K562 (cell line): ENCODE measurements at regions not wholly inside any gene's neighbourhood (a gene's known extent, or its start where the extent isn't known, plus 50 kb on each side); places are given as distances from the start of the nearest gene placed in this dataset.
A peak's percentile ranks its signal among the peaks of the same experiment; 100 is the strongest.

Experiments
- BMI1 ChIP-seq: fragments of 150-350 bp; IDR thresholded peaks from 2 replicates; pipeline ENCODE4 v1.6.1; 2014; ENCODE audit warnings: low read length
- CREB5 ChIP-seq: fragments of 250-450 bp; sonication (Bioruptor Pico); IDR thresholded peaks from 2 replicates; pipeline ENCODE4 v1.5.0; 2020; ENCODE audit warnings: mild to moderate bottlenecking
- CXXC5 ChIP-seq: fragments of 250-450 bp; sonication (Bioruptor Pico); IDR thresholded peaks from 2 replicates; pipeline ENCODE4 v1.8.0; 2022; ENCODE audit warnings: inconsistent platforms, mild to moderate bottlenecking, moderate library complexity
- DDX20 ChIP-seq: fragments of 450-650 bp; IDR thresholded peaks from 2 replicates; pipeline ENCODE4 v1.6.1; 2016; ENCODE audit warnings: missing genetic modification characterization, low read depth, mild to moderate bottlenecking, missing compliant biosample characterization, moderate library complexity
- ETV6 ChIP-seq, 3 experiments: fragments of 150-350 bp in 1 of 3; sonication (generic) in 1 of 3; formaldehyde crosslinking in 1 of 3; IDR thresholded peaks; 2 replicates each; pipeline versions ENCODE4 v1.6.1 to v1.8.0; 2014 to 2022; ENCODE audit warnings: borderline replicate concordance in 2 of 3, low read depth in 2 of 3, antibody characterized with exemption in 1 of 3, low read length in 1 of 3, mild to moderate bottlenecking in 1 of 3, missing genetic modification reagents in 1 of 3
- HBP1 ChIP-seq: fragments of 450-650 bp; formaldehyde crosslinking; IDR thresholded peaks from 2 replicates; pipeline ENCODE4 v1.4.0; 2022; ENCODE audit warnings: missing genetic modification characterization
- MCM7 ChIP-seq, 2 experiments: fragments of 450-650 bp; IDR thresholded peaks; 2 replicates each; pipeline ENCODE4 v1.6.1; 2016 to 2018
- MXI1 ChIP-seq: IDR thresholded peaks from 2 replicates; pipeline ENCODE4 v1.6.1; 2011; ENCODE audit warnings: low read depth, mild to moderate bottlenecking, improper control_type of control experiment, low read length
- NFE2 ChIP-seq: IDR thresholded peaks from 2 replicates; pipeline ENCODE4 v1.6.1; 2014; ENCODE audit warnings: antibody characterized with exemption, low read depth
- PTRF ChIP-seq: fragments of 450-650 bp; IDR thresholded peaks from 2 replicates; pipeline ENCODE4 v1.6.1; 2016; ENCODE audit warnings: mild to moderate bottlenecking, missing genetic modification characterization, missing compliant biosample characterization
- SMAD3 ChIP-seq: fragments of 450-650 bp; formaldehyde crosslinking; conservative IDR thresholded peaks from 2 replicates; pipeline ENCODE4 v1.4.0; 2020; ENCODE audit warnings: mild to moderate bottlenecking
- TCFL5 ChIP-seq: fragments of 250-450 bp; sonication (Bioruptor Pico); conservative IDR thresholded peaks from 2 replicates; pipeline ENCODE4 v1.6.1; 2021; ENCODE audit warnings: mild to moderate bottlenecking, moderate library complexity, matching md5 sums
- ZKSCAN8 ChIP-seq: fragments of 200-800 bp; sonication (Bioruptor generic); IDR thresholded peaks from 2 replicates; pipeline ENCODE4 v1.6.1; 2016; ENCODE audit warnings: missing genetic modification characterization, missing compliant biosample characterization
- ZNF175 ChIP-seq: fragments of 200-800 bp; sonication (Bioruptor generic); IDR thresholded peaks from 2 replicates; pipeline ENCODE4 v1.6.1; 2016; ENCODE audit warnings: low read depth, mild to moderate bottlenecking, missing genetic modification characterization, missing compliant biosample characterization
- ZNF23 ChIP-seq: fragments of 250-450 bp; sonication (Bioruptor Pico); IDR thresholded peaks from 2 replicates; pipeline ENCODE4 v1.4.0; 2020; ENCODE audit warnings: mild to moderate bottlenecking
- ZNF41 ChIP-seq: fragments of 250-450 bp; sonication (Bioruptor Pico); conservative IDR thresholded peaks from 2 replicates; pipeline ENCODE4 v1.4.0; 2020; ENCODE audit warnings: mild to moderate bottlenecking
- ZNF445 ChIP-seq: fragments of 250-450 bp; sonication (Bioruptor Pico); IDR thresholded peaks from 2 replicates; pipeline ENCODE4 v1.4.0; 2020; ENCODE audit warnings: low read depth, mild to moderate bottlenecking, moderate library complexity
- ZNF584 ChIP-seq: fragments of 200-800 bp; sonication (Bioruptor generic); IDR thresholded peaks from 2 replicates; pipeline ENCODE4 v1.6.1; 2016; ENCODE audit warnings: low read depth, mild to moderate bottlenecking, missing genetic modification characterization, missing compliant biosample characterization
- ZNF586 ChIP-seq: fragments of 450-650 bp; formaldehyde crosslinking; conservative IDR thresholded peaks from 2 replicates; pipeline ENCODE4 v1.4.0; 2020; ENCODE audit warnings: mild to moderate bottlenecking, moderate library complexity
- ZNF644 ChIP-seq: fragments of 200-800 bp; sonication (Bioruptor generic); IDR thresholded peaks from 2 replicates; pipeline ENCODE4 v1.6.1; 2016; ENCODE audit warnings: low read depth, missing genetic modification characterization, missing compliant biosample characterization
- ZNF695 ChIP-seq: fragments of 450-650 bp; formaldehyde crosslinking; IDR thresholded peaks from 2 replicates; pipeline ENCODE4 v1.4.0; 2020; ENCODE audit warnings: mild to moderate bottlenecking, moderate library complexity
- ZNF76 ChIP-seq: fragments of 250-450 bp; sonication (Bioruptor Pico); IDR thresholded peaks from 2 replicates; pipeline ENCODE4 v1.4.0; 2020; ENCODE audit warnings: mild to moderate bottlenecking, moderate library complexity, borderline replicate concordance
- TF ChIP-seq, protein P1 (sequence below): fragments of 450-650 bp; formaldehyde crosslinking; IDR thresholded peaks from 2 replicates; pipeline ENCODE4 v1.4.0; 2022; ENCODE audit warnings: mild to moderate bottlenecking, moderate library complexity
- TF ChIP-seq, protein P2 (sequence below): fragments of 250-450 bp; sonication (Bioruptor Pico); IDR thresholded peaks from 2 replicates; pipeline ENCODE4 v1.8.0; 2021; ENCODE audit warnings: borderline replicate concordance, mild to moderate bottlenecking, moderate library complexity; ENCODE audit not compliant: poor library complexity, severe bottlenecking
- TF ChIP-seq, protein P3 (sequence below): fragments of 450-650 bp; conservative IDR thresholded peaks from 2 replicates; pipeline ENCODE4 v1.6.1; 2016; ENCODE audit warnings: missing genetic modification characterization, low read depth, mild to moderate bottlenecking, missing compliant biosample characterization, moderate library complexity

GRCh38 chr2:195369218-195369587 is 287.8 kb upstream of the SLC39A10 start (continued):
- TF ChIP-seq, protein P1, sequence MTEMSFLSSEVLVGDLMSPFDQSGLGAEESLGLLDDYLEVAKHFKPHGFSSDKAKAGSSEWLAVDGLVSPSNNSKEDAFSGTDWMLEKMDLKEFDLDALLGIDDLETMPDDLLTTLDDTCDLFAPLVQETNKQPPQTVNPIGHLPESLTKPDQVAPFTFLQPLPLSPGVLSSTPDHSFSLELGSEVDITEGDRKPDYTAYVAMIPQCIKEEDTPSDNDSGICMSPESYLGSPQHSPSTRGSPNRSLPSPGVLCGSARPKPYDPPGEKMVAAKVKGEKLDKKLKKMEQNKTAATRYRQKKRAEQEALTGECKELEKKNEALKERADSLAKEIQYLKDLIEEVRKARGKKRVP (CRISPR knock-in tag), result peak; percentile 80
- TF ChIP-seq, protein P2, sequence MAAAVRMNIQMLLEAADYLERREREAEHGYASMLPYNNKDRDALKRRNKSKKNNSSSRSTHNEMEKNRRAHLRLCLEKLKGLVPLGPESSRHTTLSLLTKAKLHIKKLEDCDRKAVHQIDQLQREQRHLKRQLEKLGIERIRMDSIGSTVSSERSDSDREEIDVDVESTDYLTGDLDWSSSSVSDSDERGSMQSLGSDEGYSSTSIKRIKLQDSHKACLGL, result peak; percentile 9
- peak; percentile 41; the same call in 1 of the 2 replicates for TF ChIP-seq HBP1 (CRISPR knock-in tag)
- TF ChIP-seq TCFL5 (CRISPR knock-in tag), result peak; percentile 82; the same call in 1 of the 2 replicates
- TF ChIP-seq, protein P3, sequence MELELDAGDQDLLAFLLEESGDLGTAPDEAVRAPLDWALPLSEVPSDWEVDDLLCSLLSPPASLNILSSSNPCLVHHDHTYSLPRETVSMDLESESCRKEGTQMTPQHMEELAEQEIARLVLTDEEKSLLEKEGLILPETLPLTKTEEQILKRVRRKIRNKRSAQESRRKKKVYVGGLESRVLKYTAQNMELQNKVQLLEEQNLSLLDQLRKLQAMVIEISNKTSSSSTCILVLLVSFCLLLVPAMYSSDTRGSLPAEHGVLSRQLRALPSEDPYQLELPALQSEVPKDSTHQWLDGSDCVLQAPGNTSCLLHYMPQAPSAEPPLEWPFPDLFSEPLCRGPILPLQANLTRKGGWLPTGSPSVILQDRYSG (tag), result peak; percentile 97
- TF ChIP-seq ZNF41, result peak; percentile 92
- peak; percentile 89; the same call in 1 of the 2 replicates for TF ChIP-seq ZNF76 (CRISPR knock-in tag)
- peak; percentile 97 for TF ChIP-seq ZNF695 (CRISPR knock-in tag)
- peak; percentile 86 for TF ChIP-seq CXXC5 (CRISPR knock-in tag)
- TF ChIP-seq CREB5, result peak; percentile 54; the same call in 1 of the 2 replicates
- no peak for TF ChIP-seq NFE2
- TF ChIP-seq MXI1, result no peak
- TF ChIP-seq SMAD3 (CRISPR knock-in tag), result peak; percentile 95
- TF ChIP-seq ZNF175 (CRISPR knock-in tag), result peak; percentile 96
- TF ChIP-seq ZNF586, result peak; percentile 92
- TF ChIP-seq DDX20, result peak; percentile 83
- peak; percentile 86 for TF ChIP-seq PTRF
- TF ChIP-seq ZNF23 (CRISPR knock-in tag), result peak; percentile 80; the same call in 1 of the 2 replicates
- TF ChIP-seq ZNF445, result peak; percentile 93
- TF ChIP-seq ZNF644 (tag), result peak; percentile 93; the same call in 1 of the 2 replicates
- TF ChIP-seq ZNF584 (CRISPR knock-in tag), result peak; percentile 96
- TF ChIP-seq BMI1, result no peak
- no peak for TF ChIP-seq MCM7 (IDR thresholded peaks at IDR 0.05)
- peak; percentile 85; the same call in 1 of the 2 replicates for TF ChIP-seq ZKSCAN8 (CRISPR knock-in tag)
- no peak for TF ChIP-seq ETV6 (IDR thresholded peaks at IDR 0.05; ENCODE audit: borderline replicate concordance in 1 of 2, low read depth in 2 of 2, low read length in 1 of 2)
- TF ChIP-seq ETV6 (CRISPR knock-in tag; IDR thresholded peaks at IDR 0.05; ENCODE audit: borderline replicate concordance), result no peak
